D721Med (cell line): ENCODE measurements at regions not wholly inside any gene's neighbourhood (a gene's known extent, or its start where the extent isn't known, plus 50 kb on each side); places are given as distances from the start of the nearest gene placed in this dataset.
"Not testable (repeated sequence)": the region's sequence is repeated elsewhere in the genome, so short reads cannot be mapped to it uniquely, and the experiment has no call there.

Experiments
- DNase-seq: peaks from one replicate; pipeline ENCODE4 v3.0.0; 2011; ENCODE audit warnings: low spot score; ENCODE audit not compliant: insufficient read length
- FAIRE-seq: peaks from 2 replicates; lab custom pipeline; 2011; peaks lifted over from hg19 to GRCh38; lab: Jason Lieb, UNC
- CTCF ChIP-seq: IDR thresholded peaks from 2 replicates; pipeline ENCODE4 v1.5.1; 2012; ENCODE audit warnings: mild to moderate bottlenecking, control low read depth; ENCODE audit not compliant: insufficient read depth; ENCODE audit errors: missing control alignments

GRCh38 chr9:81030027-81030426 is 659.3 kb downstream of the TLE1 start:
- DNase-seq, result no peak
- TF ChIP-seq CTCF, result no peak
- no peak for FAIRE-seq

DNA sequence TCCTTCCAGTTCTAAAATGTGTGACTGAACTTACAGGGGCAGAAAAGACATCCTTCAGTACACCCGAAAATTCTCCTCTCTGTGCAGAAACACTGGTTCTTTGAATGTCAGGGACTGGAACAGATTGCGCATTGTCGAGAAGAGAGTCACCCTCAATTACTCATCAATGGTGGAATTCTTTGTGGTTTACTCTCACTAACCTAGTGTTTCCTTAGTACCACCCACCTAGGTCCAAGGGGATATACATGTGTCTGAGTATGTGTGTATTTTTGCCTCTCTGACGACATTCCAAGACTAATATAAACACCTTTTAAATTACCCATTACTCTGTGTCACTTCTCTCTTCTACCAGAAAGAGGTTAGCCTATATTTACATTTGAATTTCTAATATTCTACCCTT is 660.8 kb downstream of the TLE1 start:
- FAIRE-seq (no peak), DNase-seq (no peak)

DNA sequence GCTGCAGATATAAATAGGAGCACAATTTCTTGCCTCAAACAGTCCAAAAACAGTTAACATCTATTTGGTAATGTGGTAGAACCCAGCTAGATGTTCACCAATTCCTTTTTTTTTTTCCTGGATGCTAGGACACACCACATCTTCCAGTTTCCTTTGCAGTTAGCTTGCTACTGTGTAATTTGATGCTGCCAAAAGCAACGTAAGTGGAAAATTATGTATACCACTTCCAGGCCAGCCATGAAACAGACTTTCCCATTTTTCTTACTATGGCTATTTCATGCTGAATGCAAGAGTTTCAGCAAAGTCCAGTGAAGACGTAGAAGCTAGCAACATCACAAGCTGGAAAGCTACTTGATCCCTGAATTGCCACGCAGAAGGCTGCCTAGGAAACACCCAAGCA is 667.2 kb downstream of the TLE1 start:
- no peak for FAIRE-seq

More for the DNA sequence above, 660.8 kb downstream of the TLE1 start:
- no peak for TF ChIP-seq CTCF

GRCh38 chr9:81014945-81015344 is 674.4 kb downstream of the TLE1 start:
- not testable (repeated sequence) for DNase-seq, FAIRE-seq

More for the DNA sequence above, 667.2 kb downstream of the TLE1 start:
- no peak for TF ChIP-seq CTCF
- no peak for DNase-seq

DNA sequence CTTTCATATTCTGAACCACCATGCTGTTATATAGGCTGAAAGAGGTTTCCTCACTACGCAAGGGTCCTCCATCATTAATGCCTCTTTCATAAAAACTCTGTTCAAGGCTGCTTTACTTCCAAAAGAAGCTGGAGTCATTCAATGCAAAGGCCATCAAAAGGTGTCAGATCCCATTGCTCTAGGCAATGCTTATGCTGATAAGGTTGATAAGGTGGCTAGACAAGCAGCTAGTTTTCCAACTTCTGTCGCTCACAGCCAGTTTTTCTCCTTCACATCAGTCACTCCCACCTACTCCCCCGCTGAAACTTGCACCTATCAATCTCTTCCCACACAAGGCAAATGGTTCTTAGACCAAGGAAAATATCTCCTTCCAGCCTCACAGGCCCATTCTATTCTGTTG is 676.2 kb downstream of the TLE1 start:
- FAIRE-seq, result not testable (repeated sequence)

GRCh38 chr9:81002906-81003305 is 686.4 kb downstream of the TLE1 start:
- TF ChIP-seq CTCF, result no peak
- DNase-seq, result no peak
- no peak for FAIRE-seq

More for the DNA sequence above, 676.2 kb downstream of the TLE1 start:
- DNase-seq, result not testable (repeated sequence)

GRCh38 chr9:81002242-81002641 is 687.1 kb downstream of the TLE1 start:
- no peak for FAIRE-seq
- DNase-seq, result no peak
- no peak for TF ChIP-seq CTCF

DNA sequence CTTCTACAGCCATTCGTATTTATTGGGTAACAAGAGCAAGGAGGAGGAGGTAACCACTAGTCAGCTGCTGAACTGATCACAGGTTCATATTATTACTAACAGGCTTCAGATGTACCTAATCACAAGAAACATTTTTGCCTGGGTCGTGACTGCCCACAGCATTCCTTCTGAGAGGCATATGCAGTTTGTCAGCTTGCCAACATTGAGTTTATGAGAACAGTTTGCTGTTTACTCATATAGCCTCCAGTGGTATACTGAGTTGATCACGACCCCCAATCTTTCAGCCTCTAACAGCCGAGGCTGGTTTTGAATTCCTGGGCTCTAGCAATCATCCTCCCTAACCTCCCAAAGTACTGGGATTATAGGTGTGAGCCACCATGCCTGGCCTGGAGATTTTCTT is 693.6 kb downstream of the TLE1 start:
- DNase-seq (no peak), FAIRE-seq (no peak)
- TF ChIP-seq CTCF, result no peak
